ENCODE measurements at regions not wholly inside any gene's neighbourhood (a gene's known extent, or its start where the extent isn't known, plus 50 kb on each side); places are given as distances from the start of the nearest gene placed in this dataset.

GRCh38 chr18:38487521-38487920 is 921.9 kb upstream of the CELF4 start:
- H3K36me3 ChIP-seq (ENCODE audit: control insufficient read depth, insufficient read depth, low read length): no peaks in the 10 kb centered on the region
- H3K27me3 ChIP-seq (ENCODE audit: control insufficient read depth, insufficient read depth, low read length): no peaks in the 10 kb centered on the region
- H3K27ac ChIP-seq (ENCODE audit: low read length): no peak overlapping the region
- Mint-ChIP-seq H3K9me3 (peaks cover 4 to 15% of the 10 kb centered on the region in 2 donors), H3K27me3 (ENCODE audit: low read depth in 2 of 2) (no peaks in the 10 kb centered on the region), H3K4me1 (no peaks in the 10 kb centered on the region), H3K4me3 (no peak overlapping the region), H3K36me3 (no peaks in the 10 kb centered on the region), H3K27ac (no peak overlapping the region)
- TF ChIP-seq, protein P1, sequence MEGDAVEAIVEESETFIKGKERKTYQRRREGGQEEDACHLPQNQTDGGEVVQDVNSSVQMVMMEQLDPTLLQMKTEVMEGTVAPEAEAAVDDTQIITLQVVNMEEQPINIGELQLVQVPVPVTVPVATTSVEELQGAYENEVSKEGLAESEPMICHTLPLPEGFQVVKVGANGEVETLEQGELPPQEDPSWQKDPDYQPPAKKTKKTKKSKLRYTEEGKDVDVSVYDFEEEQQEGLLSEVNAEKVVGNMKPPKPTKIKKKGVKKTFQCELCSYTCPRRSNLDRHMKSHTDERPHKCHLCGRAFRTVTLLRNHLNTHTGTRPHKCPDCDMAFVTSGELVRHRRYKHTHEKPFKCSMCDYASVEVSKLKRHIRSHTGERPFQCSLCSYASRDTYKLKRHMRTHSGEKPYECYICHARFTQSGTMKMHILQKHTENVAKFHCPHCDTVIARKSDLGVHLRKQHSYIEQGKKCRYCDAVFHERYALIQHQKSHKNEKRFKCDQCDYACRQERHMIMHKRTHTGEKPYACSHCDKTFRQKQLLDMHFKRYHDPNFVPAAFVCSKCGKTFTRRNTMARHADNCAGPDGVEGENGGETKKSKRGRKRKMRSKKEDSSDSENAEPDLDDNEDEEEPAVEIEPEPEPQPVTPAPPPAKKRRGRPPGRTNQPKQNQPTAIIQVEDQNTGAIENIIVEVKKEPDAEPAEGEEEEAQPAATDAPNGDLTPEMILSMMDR (IDR thresholded peaks at IDR 0.05): no peak
- intact Hi-C loops (cut with micrococcal nuclease): no loop called here
- no peaks in the 10 kb centered on the region for H3K4me1 ChIP-seq (ENCODE audit: control insufficient read depth, insufficient read depth, low read length)
- no peak for DNase-seq
- H3K4me3 ChIP-seq (ENCODE audit: low read length): no peak overlapping the region
- H3K9me3 ChIP-seq (ENCODE audit: control insufficient read depth, insufficient read depth, low read length): no peaks in the 10 kb centered on the region
- WGBS (ENCODE audit: insufficient coverage): 56% methylated on average over 2 of the region's 2 CpGs
- ATAC-seq: no peak

DNA sequence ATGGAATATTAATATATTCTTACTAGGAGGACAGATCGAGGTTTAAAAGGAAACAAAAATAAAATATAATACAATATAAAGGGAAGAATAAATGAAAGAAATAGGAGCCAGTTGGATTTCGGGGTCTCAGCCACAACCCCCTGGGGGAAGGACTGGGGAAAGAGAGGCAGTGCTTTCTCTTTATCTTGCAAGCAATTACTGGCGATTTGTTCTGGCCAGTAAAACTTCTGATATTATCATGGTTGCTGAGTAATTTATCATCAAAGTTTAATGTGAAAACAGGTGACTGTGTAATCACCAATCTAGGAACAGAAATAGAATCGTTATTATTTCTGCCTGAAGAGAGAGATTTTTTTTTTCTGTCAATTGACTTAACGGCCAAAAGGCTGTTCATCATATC is 917.7 kb upstream of the CELF4 start:
- Histone ChIP-seq H3K4me3 (ENCODE audit: low read length) (no peak overlapping the region), H3K27me3 (ENCODE audit: control insufficient read depth, insufficient read depth, low read length) (no peaks in the 10 kb centered on the region), H3K4me1 (ENCODE audit: control insufficient read depth, insufficient read depth, low read length) (no peaks in the 10 kb centered on the region), H3K27ac (ENCODE audit: low read length) (no peak overlapping the region), H3K36me3 (ENCODE audit: control insufficient read depth, insufficient read depth, low read length) (no peaks in the 10 kb centered on the region), H3K9me3 (ENCODE audit: control insufficient read depth, insufficient read depth, low read length) (peaks cover 4% of the 10 kb centered on the region)
- H3K36me3 Mint-ChIP-seq: no peaks in the 10 kb centered on the region
- H3K27me3 Mint-ChIP-seq (ENCODE audit: low read depth in 2 of 2): no peaks in the 10 kb centered on the region
- TF ChIP-seq, protein P1 (IDR thresholded peaks at IDR 0.05): no peak
- no peak overlapping the region for H3K4me3 Mint-ChIP-seq
- ATAC-seq: no peak
- no peak overlapping the region for H3K27ac Mint-ChIP-seq
- intact Hi-C loops (cut with micrococcal nuclease): no loop called here
- no peak for DNase-seq
- WGBS (ENCODE audit: insufficient coverage): 71% methylated on average over 3 of the region's 5 CpGs
- H3K9me3 Mint-ChIP-seq: peaks cover 8 to 13% of the 10 kb centered on the region in 2 donors
- H3K4me1 Mint-ChIP-seq: no peaks in the 10 kb centered on the region

DNA sequence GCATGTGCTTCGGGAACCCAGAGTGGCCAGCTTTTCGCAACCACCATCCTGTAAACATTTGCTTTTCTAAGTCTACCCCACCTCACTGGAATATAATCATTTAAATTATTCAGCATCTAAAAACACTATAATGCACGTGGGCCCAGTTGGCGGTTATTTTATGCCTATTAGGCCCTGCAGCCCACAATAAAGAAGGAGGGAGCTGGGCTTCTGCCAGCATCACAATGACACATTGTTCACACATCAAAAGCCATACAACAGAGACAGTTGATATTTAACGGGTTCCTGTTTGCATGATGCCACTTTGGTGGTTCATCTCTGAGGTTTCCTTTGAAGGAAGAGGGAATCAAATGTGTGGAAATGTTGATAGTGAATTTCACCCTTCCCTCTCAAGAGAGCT is 916.0 kb upstream of the CELF4 start:
- Mint-ChIP-seq H3K36me3 (no peaks in the 10 kb centered on the region), H3K27me3 (ENCODE audit: low read depth in 2 of 2) (no peaks in the 10 kb centered on the region), H3K4me3 (no peak overlapping the region), H3K9me3 (peaks cover 8 to 18% of the 10 kb centered on the region in 2 donors), H3K27ac (no peak overlapping the region), H3K4me1 (no peaks in the 10 kb centered on the region)
- no peak overlapping the region for H3K4me3 ChIP-seq (ENCODE audit: low read length)
- ATAC-seq: no peak
- TF ChIP-seq, protein P1 (IDR thresholded peaks at IDR 0.05): no peak
- H3K9me3 ChIP-seq (ENCODE audit: control insufficient read depth, insufficient read depth, low read length): peaks cover 4% of the 10 kb centered on the region
- WGBS (ENCODE audit: insufficient coverage): 32% methylated on average over 4 of the region's 5 CpGs
- no peak for DNase-seq
- no peaks in the 10 kb centered on the region for H3K27me3 ChIP-seq (ENCODE audit: control insufficient read depth, insufficient read depth, low read length)
- H3K36me3 ChIP-seq (ENCODE audit: control insufficient read depth, insufficient read depth, low read length): no peaks in the 10 kb centered on the region
- intact Hi-C loops (cut with micrococcal nuclease): no loop called here
- H3K27ac ChIP-seq (ENCODE audit: low read length): no peak overlapping the region
- no peaks in the 10 kb centered on the region for H3K4me1 ChIP-seq (ENCODE audit: control insufficient read depth, insufficient read depth, low read length)

DNA sequence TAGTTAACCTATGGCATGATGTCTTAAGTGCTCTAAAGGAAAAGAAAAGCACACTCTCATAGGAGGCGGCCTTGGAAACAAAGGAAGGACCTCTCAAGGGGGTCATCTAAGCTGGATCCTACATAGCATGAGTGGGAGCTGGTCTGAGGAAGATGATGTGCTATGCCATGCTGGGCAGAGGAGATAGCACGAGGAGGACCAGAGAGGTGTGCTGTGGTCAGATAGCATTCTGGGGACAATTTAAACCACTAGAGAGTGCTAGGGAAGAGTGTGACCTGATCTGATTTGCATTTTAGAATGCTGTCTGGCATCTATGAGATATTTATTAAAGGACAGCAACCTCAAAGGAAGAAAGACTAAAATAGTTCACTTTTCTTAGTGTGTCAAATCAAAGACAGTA is 910.1 kb upstream of the CELF4 start:
- TF ChIP-seq, protein P1 (IDR thresholded peaks at IDR 0.05): no peak

More for the DNA sequence above, 910.1 kb upstream of the CELF4 start:
- intact Hi-C loops (cut with micrococcal nuclease): no loop called here
- no peaks in the 10 kb centered on the region for H3K27me3 ChIP-seq (ENCODE audit: control insufficient read depth, insufficient read depth, low read length)
- no peaks in the 10 kb centered on the region for H3K36me3 Mint-ChIP-seq
- no peak for DNase-seq
- H3K27ac ChIP-seq (ENCODE audit: low read length): no peak overlapping the region
- no peaks in the 10 kb centered on the region for H3K4me1 ChIP-seq (ENCODE audit: control insufficient read depth, insufficient read depth, low read length)
- H3K4me3 Mint-ChIP-seq: no peak overlapping the region
- no peaks in the 10 kb centered on the region for H3K27me3 Mint-ChIP-seq (ENCODE audit: low read depth in 2 of 2)
- H3K27ac Mint-ChIP-seq: no peak overlapping the region
- WGBS (ENCODE audit: insufficient coverage): 81% methylated on average over 2 of the region's 2 CpGs
- no peaks in the 10 kb centered on the region for H3K4me1 Mint-ChIP-seq
- H3K36me3 ChIP-seq (ENCODE audit: control insufficient read depth, insufficient read depth, low read length): no peaks in the 10 kb centered on the region
- no peak overlapping the region for H3K4me3 ChIP-seq (ENCODE audit: low read length)
- peaks cover 10 to 28% of the 10 kb centered on the region in 2 donors for H3K9me3 Mint-ChIP-seq
- peaks cover 4% of the 10 kb centered on the region for H3K9me3 ChIP-seq (ENCODE audit: control insufficient read depth, insufficient read depth, low read length)
- no peak for ATAC-seq
